Psoas muscle (tissue), 7 donors: ENCODE measurements at regions not wholly inside any gene's neighbourhood (a gene's known extent, or its start where the extent isn't known, plus 50 kb on each side); places are given as distances from the start of the nearest gene placed in this dataset.

Experiments used
- ATAC-seq, 4 donors: fragments of 200-7000 bp; cut with Tn5 transposase; one replicate each; pipeline ENCODE4 v1.9.1; 2020; ENCODE audit warnings: moderate library complexity in 3 of 4, mild to moderate bottlenecking in 2 of 4
- DNase-seq, 2 donors: peaks; one replicate each; pipeline ENCODE4 v3.0.0-alpha.2; 2020
- H3K27ac ChIP-seq: fragments of 200-600 bp; one replicate; pipeline ENCODE4 v1.8.0; 2022
- H3K27me3 ChIP-seq, 3 donors: fragments of 200-600 bp in 1 of 3; one replicate each; pipeline versions ENCODE4 v1.6.1 to v1.8.0; 2013 to 2022; ENCODE audit warnings: low read length in 2 of 3, mild to moderate bottlenecking in 2 of 3, moderate library complexity in 1 of 3; ENCODE audit not compliant: insufficient read depth in 3 of 3
- H3K36me3 ChIP-seq, 2 donors: fragments of 200-600 bp in 1 of 2; one replicate each; pipeline versions ENCODE4 v1.6.1 to v1.8.0; 2013 to 2022; ENCODE audit warnings: low read depth in 1 of 2, mild to moderate bottlenecking in 1 of 2, moderate library complexity in 1 of 2; ENCODE audit not compliant: insufficient read depth in 1 of 2
- H3K4me1 ChIP-seq: fragments of 200-600 bp; one replicate; pipeline ENCODE4 v1.8.0; 2022
- H3K4me3 ChIP-seq: fragments of 200-600 bp; one replicate; pipeline ENCODE4 v1.8.0; 2022; ENCODE audit warnings: mild to moderate bottlenecking
- H3K9me3 ChIP-seq: fragments of 200-600 bp; one replicate; pipeline ENCODE4 v1.8.0; 2022
- CTCF ChIP-seq: fragments of 200-600 bp; IDR thresholded peaks from one replicate; pipeline ENCODE4 v1.8.0; 2022; ENCODE audit warnings: antibody characterized with exemption
- WGBS, 3 donors: extraction: QIAGEN DNeasy Blood & Tissue Kit; methylation state at CpG; one replicate each; pipeline versions ENCODE4 v1.1.6 to v1.1.7; 2013; 5-methylcytosine and 5-hydroxymethylcytosine counted together
- intact Hi-C, 2 donors: fragments of 100-400 bp; cut with DNase I; formaldehyde crosslinking; loops; one replicate each; pipeline versions ENCODE4 v1.11.0 to v1.14.2; 2022
- donor health status: healthy with polysubstance abuse.
- donor health status: DM: no; HTN: no; CAD: no; lungs with moderate emphysema.
- donor health status: Bipolar disorder and iron deficiency.
- donor health status: healthy.
- donor health status: DM: yes; HTN: yes; CAD: no.
- donor health status: DM: no; HTN: no; CAD: no.
- donor health status: DM: yes; HTN: yes; CAD: no.

- Histone ChIP-seq H3K4me3 (no peak overlapping the region), H3K9me3 (no peaks in the 10 kb centered on the region), H3K4me1 (no peaks in the 10 kb centered on the region), H3K27me3 (no peaks in the 10 kb centered on the region), H3K36me3 (no peaks in the 10 kb centered on the region), H3K27ac (no peak overlapping the region)
- ATAC-seq, result no peak
- intact Hi-C loops, result no loop called here
- no peak for TF ChIP-seq CTCF
- 95 to 97% (median 96%) methylated on average over 5 of the region's 5 CpGs for WGBS, 3 donors
- no peak for DNase-seq
Measured at GRCh38 chr5:61600945-61601511, 269.0 kb downstream of the ZSWIM6 start.

- Histone ChIP-seq H3K36me3 (no peaks in the 10 kb centered on the region), H3K9me3 (no peaks in the 10 kb centered on the region), H3K27ac (no peak overlapping the region), H3K4me3 (no peak overlapping the region), H3K27me3 (no peaks in the 10 kb centered on the region), H3K4me1 (no peaks in the 10 kb centered on the region)
- intact Hi-C loops, result no loop called here
- 28 to 45% (median 33%) methylated on average over 6 of the region's 6 CpGs for WGBS, 3 donors
- no peak for DNase-seq
- no peak for TF ChIP-seq CTCF
- ATAC-seq, result peak; percentile 61 to 78 (median 73)
Measured at GRCh38 chr5:61603211-61603908, 271.3 kb downstream of the ZSWIM6 start.

GRCh38 chr5:61604076-61605025, 272.3 kb downstream of the ZSWIM6 start:
- H3K36me3 ChIP-seq, result no peaks in the 10 kb centered on the region
- H3K9me3 ChIP-seq, result no peaks in the 10 kb centered on the region
- intact Hi-C loops, result no loop called here
- no peak overlapping the region for H3K27ac ChIP-seq
- TF ChIP-seq CTCF, result no peak
- ATAC-seq (no peak), DNase-seq (no peak)
- H3K27me3 ChIP-seq, result no peaks in the 10 kb centered on the region
- WGBS, 3 donors, result 72 to 82% (median 73%) methylated on average over 8 of the region's 8 CpGs
- H3K4me3 ChIP-seq, result no peak overlapping the region
- no peaks in the 10 kb centered on the region for H3K4me1 ChIP-seq

- Histone ChIP-seq H3K27me3 (no peaks in the 10 kb centered on the region), H3K4me3 (no peak overlapping the region), H3K9me3 (no peaks in the 10 kb centered on the region), H3K4me1 (no peaks in the 10 kb centered on the region), H3K36me3 (no peaks in the 10 kb centered on the region), H3K27ac (no peak overlapping the region)
- no peak for ATAC-seq
- intact Hi-C loops, result no loop called here
- WGBS, 3 donors, result 77 to 81% (median 79%) methylated on average over 9 of the region's 9 CpGs
- no peak for DNase-seq
- no peak for TF ChIP-seq CTCF
Measured at GRCh38 chr5:61609840-61610677, 278.0 kb downstream of the ZSWIM6 start.
